SU-DHL-6 (cell line): ENCODE measurements at regions not wholly inside any gene's neighbourhood (a gene's known extent, or its start where the extent isn't known, plus 50 kb on each side); places are given as distances from the start of the nearest gene placed in this dataset.

ENCODE experiments used
- EZH2phosphoT487 ChIP-seq: fragments of 200-600 bp; sonication (generic), shearing (Covaris generic); conservative IDR thresholded peaks from 2 replicates; pipeline ENCODE4 v1.6.1; 2018; ENCODE audit warnings: mild to moderate bottlenecking, antibody characterized with exemption, low read length, moderate library complexity, mixed read lengths
- TF ChIP-seq, protein P1 (sequence below): fragments of 200-600 bp; sonication (generic); IDR thresholded peaks from one replicate; pipeline ENCODE4 v1.5.1; 2017; ENCODE audit warnings: antibody characterized with exemption, mild to moderate bottlenecking, low read length, moderate library complexity; ENCODE audit not compliant: insufficient read depth, poor library complexity, severe bottlenecking

- TF ChIP-seq, protein P1, sequence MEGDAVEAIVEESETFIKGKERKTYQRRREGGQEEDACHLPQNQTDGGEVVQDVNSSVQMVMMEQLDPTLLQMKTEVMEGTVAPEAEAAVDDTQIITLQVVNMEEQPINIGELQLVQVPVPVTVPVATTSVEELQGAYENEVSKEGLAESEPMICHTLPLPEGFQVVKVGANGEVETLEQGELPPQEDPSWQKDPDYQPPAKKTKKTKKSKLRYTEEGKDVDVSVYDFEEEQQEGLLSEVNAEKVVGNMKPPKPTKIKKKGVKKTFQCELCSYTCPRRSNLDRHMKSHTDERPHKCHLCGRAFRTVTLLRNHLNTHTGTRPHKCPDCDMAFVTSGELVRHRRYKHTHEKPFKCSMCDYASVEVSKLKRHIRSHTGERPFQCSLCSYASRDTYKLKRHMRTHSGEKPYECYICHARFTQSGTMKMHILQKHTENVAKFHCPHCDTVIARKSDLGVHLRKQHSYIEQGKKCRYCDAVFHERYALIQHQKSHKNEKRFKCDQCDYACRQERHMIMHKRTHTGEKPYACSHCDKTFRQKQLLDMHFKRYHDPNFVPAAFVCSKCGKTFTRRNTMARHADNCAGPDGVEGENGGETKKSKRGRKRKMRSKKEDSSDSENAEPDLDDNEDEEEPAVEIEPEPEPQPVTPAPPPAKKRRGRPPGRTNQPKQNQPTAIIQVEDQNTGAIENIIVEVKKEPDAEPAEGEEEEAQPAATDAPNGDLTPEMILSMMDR, result no peak
- no peak for TF ChIP-seq EZH2phosphoT487
Observed at GRCh38 chr5:3999929-4000328, 404.3 kb downstream of the IRX1 start.
